ENCODE measurements at regions not wholly inside any gene's neighbourhood (a gene's known extent, or its start where the extent isn't known, plus 50 kb on each side); places are given as distances from the start of the nearest gene placed in this dataset.

- Mint-ChIP-seq H3K36me3 (ENCODE audit: low read depth) (no peaks in the 10 kb centered on the region), H3K27me3 (no peaks in the 10 kb centered on the region), H3K9me3 (peaks cover 1% of the 10 kb centered on the region), H3K4me3 (no peak overlapping the region), H3K4me1 (no peaks in the 10 kb centered on the region), H3K27ac (no peak overlapping the region)
- ChIA-PET POLR2A (no interaction called here), CTCF (no interaction called here)
- ATAC-seq (ENCODE audit: low read depth) (no peak), DNase-seq (no peak)
- no peak for TF ChIP-seq CTCF (IDR thresholded peaks at IDR 0.05)
- intact Hi-C loops (cut with micrococcal nuclease): no loop called here
These were observed 432.4 kb downstream of the GBA3 start for GRCh38 chr4:23125118-23125517.

- TF ChIP-seq CTCF (IDR thresholded peaks at IDR 0.05): no peak
- Mint-ChIP-seq H3K27me3 (no peaks in the 10 kb centered on the region), H3K27ac (no peak overlapping the region), H3K4me1 (no peaks in the 10 kb centered on the region), H3K36me3 (ENCODE audit: low read depth) (no peaks in the 10 kb centered on the region), H3K4me3 (no peak overlapping the region), H3K9me3 (peaks cover 2% of the 10 kb centered on the region)
- ChIA-PET POLR2A (no interaction called here), CTCF (no interaction called here)
- intact Hi-C loops (cut with micrococcal nuclease): no loop called here
- ATAC-seq (ENCODE audit: low read depth): no peak
- DNase-seq: no peak
These were observed 430.1 kb downstream of the GBA3 start for GRCh38 chr4:23122666-23123400.

GRCh38 chr4:23120374-23120773 is 427.6 kb downstream of the GBA3 start:
- DNase-seq (no peak), ATAC-seq (ENCODE audit: low read depth) (no peak)
- intact Hi-C loops (cut with micrococcal nuclease): no loop called here
- ChIA-PET CTCF (no interaction called here), POLR2A (no interaction called here)
- Mint-ChIP-seq H3K36me3 (ENCODE audit: low read depth) (no peaks in the 10 kb centered on the region), H3K4me3 (no peak overlapping the region), H3K27ac (no peak overlapping the region), H3K9me3 (peaks cover 5% of the 10 kb centered on the region), H3K4me1 (no peaks in the 10 kb centered on the region), H3K27me3 (no peaks in the 10 kb centered on the region)
- no peak for TF ChIP-seq CTCF (IDR thresholded peaks at IDR 0.05)

- intact Hi-C loops (cut with micrococcal nuclease): no loop called here
- TF ChIP-seq CTCF (IDR thresholded peaks at IDR 0.05): no peak
- Mint-ChIP-seq H3K36me3 (ENCODE audit: low read depth) (no peaks in the 10 kb centered on the region), H3K9me3 (peaks cover 5% of the 10 kb centered on the region), H3K27me3 (no peaks in the 10 kb centered on the region), H3K27ac (no peak overlapping the region), H3K4me1 (no peaks in the 10 kb centered on the region), H3K4me3 (no peak overlapping the region)
- CTCF ChIA-PET: no interaction called here
- ATAC-seq (ENCODE audit: low read depth) (no peak), DNase-seq (no peak)
- POLR2A ChIA-PET: no interaction called here
These were observed 425.1 kb downstream of the GBA3 start for GRCh38 chr4:23117826-23118225.

GRCh38 chr4:23114538-23114937 is 421.8 kb downstream of the GBA3 start:
- intact Hi-C loops (cut with micrococcal nuclease): no loop called here
- ChIA-PET CTCF (no interaction called here), POLR2A (no interaction called here)
- no peak for TF ChIP-seq CTCF (IDR thresholded peaks at IDR 0.05)
- no peaks in the 10 kb centered on the region for H3K4me1 Mint-ChIP-seq
- no peak overlapping the region for H3K27ac Mint-ChIP-seq
- H3K9me3 Mint-ChIP-seq: peaks cover 3% of the 10 kb centered on the region
- H3K27me3 Mint-ChIP-seq: no peaks in the 10 kb centered on the region
- H3K36me3 Mint-ChIP-seq (ENCODE audit: low read depth): no peaks in the 10 kb centered on the region
- DNase-seq: no peak
- no peak overlapping the region for H3K4me3 Mint-ChIP-seq
- ATAC-seq (ENCODE audit: low read depth): no peak

All from activated B cell treated with CpG ODN at 0.5 μM for 24 hours (primary cell).